ENCODE measurements at regions not wholly inside any gene's neighbourhood (a gene's known extent, or its start where the extent isn't known, plus 50 kb on each side); places are given as distances from the start of the nearest gene placed in this dataset.

DNA sequence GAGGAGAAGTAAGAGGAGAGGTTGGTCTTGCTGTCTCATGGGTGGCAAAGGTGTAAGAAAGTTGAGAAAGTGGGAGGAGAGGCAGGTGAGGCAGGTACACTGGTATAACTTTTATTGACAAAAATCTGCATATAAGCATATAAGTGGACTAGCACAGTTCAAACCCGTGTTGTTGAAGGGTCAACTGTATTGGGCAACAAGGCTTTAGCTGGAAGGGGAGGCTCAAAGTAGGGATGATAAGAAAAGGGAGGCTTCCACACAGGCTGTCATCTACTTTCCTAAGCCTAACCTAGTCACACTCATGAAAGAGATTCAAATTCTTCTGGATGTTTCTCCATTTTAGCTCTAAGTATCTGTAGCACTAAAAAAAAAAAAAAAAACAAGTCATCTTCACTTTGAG lies 188.1 kb upstream of the SEMA6D start:
- Histone ChIP-seq H3K36me3 (ENCODE audit: control insufficient read depth, low read length) (no peaks in the 10 kb centered on the region), H4K20me1 (ENCODE audit: control insufficient read depth, insufficient read depth, low read depth, low read length) (no peaks in the 10 kb centered on the region), H3K9me3 (ENCODE audit: control insufficient read depth, insufficient read depth, low read length) (no peaks in the 10 kb centered on the region; the same call in 1 of the 2 replicates), H3K9me2 (replicated peaks; ENCODE audit: control insufficient read depth, low read length) (no peaks in the 10 kb centered on the region), H3F3A (ENCODE audit: control insufficient read depth, insufficient read depth) (no peaks in the 10 kb centered on the region), H3K27me3 (ENCODE audit: control insufficient read depth, low read length) (no peaks in the 10 kb centered on the region), H3K4me1 (ENCODE audit: control insufficient read depth, low read length) (no peaks in the 10 kb centered on the region), H3K4me2 (ENCODE audit: low read length) (no peak overlapping the region), H3K4me3 (ENCODE audit: low read length) (no peak overlapping the region), H3K79me2 (ENCODE audit: control insufficient read depth, low read length) (no peaks in the 10 kb centered on the region), H3K27ac (ENCODE audit: low read depth, low read length) (no peak overlapping the region)
- no peak for TF ChIP-seq EZH2phosphoT487 (IDR thresholded peaks at IDR 0.05; ENCODE audit: borderline replicate concordance, low read length)
- TF ChIP-seq, protein P1, sequence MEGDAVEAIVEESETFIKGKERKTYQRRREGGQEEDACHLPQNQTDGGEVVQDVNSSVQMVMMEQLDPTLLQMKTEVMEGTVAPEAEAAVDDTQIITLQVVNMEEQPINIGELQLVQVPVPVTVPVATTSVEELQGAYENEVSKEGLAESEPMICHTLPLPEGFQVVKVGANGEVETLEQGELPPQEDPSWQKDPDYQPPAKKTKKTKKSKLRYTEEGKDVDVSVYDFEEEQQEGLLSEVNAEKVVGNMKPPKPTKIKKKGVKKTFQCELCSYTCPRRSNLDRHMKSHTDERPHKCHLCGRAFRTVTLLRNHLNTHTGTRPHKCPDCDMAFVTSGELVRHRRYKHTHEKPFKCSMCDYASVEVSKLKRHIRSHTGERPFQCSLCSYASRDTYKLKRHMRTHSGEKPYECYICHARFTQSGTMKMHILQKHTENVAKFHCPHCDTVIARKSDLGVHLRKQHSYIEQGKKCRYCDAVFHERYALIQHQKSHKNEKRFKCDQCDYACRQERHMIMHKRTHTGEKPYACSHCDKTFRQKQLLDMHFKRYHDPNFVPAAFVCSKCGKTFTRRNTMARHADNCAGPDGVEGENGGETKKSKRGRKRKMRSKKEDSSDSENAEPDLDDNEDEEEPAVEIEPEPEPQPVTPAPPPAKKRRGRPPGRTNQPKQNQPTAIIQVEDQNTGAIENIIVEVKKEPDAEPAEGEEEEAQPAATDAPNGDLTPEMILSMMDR (IDR thresholded peaks at IDR 0.05; ENCODE audit: low read depth, low read length, poor library complexity, severe bottlenecking) = no peak

DNA sequence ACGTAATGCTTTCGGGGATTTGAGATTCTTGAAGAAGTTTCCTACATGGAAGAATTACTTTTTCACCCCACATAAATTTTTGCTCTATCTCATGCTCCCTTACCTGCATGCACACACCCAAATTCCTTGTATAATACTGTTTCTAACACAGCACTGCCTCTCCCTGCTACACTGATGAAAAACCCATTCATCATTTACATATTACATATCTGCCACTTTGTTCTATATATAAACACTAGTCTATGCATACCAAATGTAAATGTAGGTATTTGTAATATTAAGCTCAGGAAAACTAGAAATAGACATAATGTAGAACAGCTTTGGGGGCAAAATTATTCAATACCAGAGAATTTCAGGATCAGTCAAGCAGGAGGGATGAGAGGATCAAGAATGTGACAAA lies 182.6 kb upstream of the SEMA6D start:
- H3K9me3 ChIP-seq (ENCODE audit: control insufficient read depth, insufficient read depth, low read length) = no peaks in the 10 kb centered on the region; the same call in 1 of the 2 replicates
- H3K4me3 ChIP-seq (ENCODE audit: low read length) = no peak overlapping the region
- no peaks in the 10 kb centered on the region for H3K9me2 ChIP-seq (replicated peaks; ENCODE audit: control insufficient read depth, low read length)
- H3F3A ChIP-seq (ENCODE audit: control insufficient read depth, insufficient read depth) = no peaks in the 10 kb centered on the region
- no peaks in the 10 kb centered on the region for H4K20me1 ChIP-seq (ENCODE audit: control insufficient read depth, insufficient read depth, low read depth, low read length)
- H3K4me2 ChIP-seq (ENCODE audit: low read length) = no peak overlapping the region
- H3K79me2 ChIP-seq (ENCODE audit: control insufficient read depth, low read length) = no peaks in the 10 kb centered on the region
- H3K27me3 ChIP-seq (ENCODE audit: control insufficient read depth, low read length) = no peaks in the 10 kb centered on the region
- H3K4me1 ChIP-seq (ENCODE audit: control insufficient read depth, low read length) = no peaks in the 10 kb centered on the region
- no peak overlapping the region for H3K27ac ChIP-seq (ENCODE audit: low read depth, low read length)
- TF ChIP-seq EZH2phosphoT487 (IDR thresholded peaks at IDR 0.05; ENCODE audit: borderline replicate concordance, low read length) = no peak
- TF ChIP-seq, protein P1 (IDR thresholded peaks at IDR 0.05; ENCODE audit: low read depth, low read length, poor library complexity, severe bottlenecking) = no peak
- no peaks in the 10 kb centered on the region for H3K36me3 ChIP-seq (ENCODE audit: control insufficient read depth, low read length)

DNA sequence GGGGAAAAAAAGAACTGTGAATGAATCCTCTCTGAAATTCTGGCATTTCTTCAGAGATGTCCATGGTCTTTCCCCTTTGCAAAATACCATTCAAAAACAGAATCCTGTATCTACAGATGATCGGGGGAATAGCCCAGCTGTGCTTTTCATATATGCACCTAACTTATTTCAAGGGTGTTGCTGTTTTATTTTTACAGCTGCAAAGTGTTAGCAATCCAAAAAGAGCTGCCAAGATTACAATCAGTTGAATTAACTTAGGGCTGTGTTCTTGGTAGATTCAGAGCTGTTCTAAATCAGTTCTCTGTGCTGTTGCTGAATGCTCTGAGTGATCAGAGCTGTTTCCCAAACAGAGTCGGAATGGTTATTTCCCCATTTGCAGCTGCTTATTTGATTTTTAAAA lies 175.7 kb upstream of the SEMA6D start:
- Histone ChIP-seq H3K4me1 (ENCODE audit: control insufficient read depth, low read length) (no peaks in the 10 kb centered on the region), H3K36me3 (ENCODE audit: control insufficient read depth, low read length) (no peaks in the 10 kb centered on the region), H3F3A (ENCODE audit: control insufficient read depth, insufficient read depth) (no peaks in the 10 kb centered on the region), H3K79me2 (ENCODE audit: control insufficient read depth, low read length) (no peaks in the 10 kb centered on the region), H4K20me1 (ENCODE audit: control insufficient read depth, insufficient read depth, low read depth, low read length) (no peaks in the 10 kb centered on the region), H3K9me2 (replicated peaks; ENCODE audit: control insufficient read depth, low read length) (no peaks in the 10 kb centered on the region), H3K9me3 (ENCODE audit: control insufficient read depth, insufficient read depth, low read length) (no peaks in the 10 kb centered on the region), H3K27ac (ENCODE audit: low read depth, low read length) (no peak overlapping the region), H3K27me3 (ENCODE audit: control insufficient read depth, low read length) (no peaks in the 10 kb centered on the region), H3K4me3 (ENCODE audit: low read length) (no peak overlapping the region), H3K4me2 (ENCODE audit: low read length) (no peak overlapping the region)
- TF ChIP-seq EZH2phosphoT487 (IDR thresholded peaks at IDR 0.05; ENCODE audit: borderline replicate concordance, low read length) = no peak
- TF ChIP-seq, protein P1 (IDR thresholded peaks at IDR 0.05; ENCODE audit: low read depth, low read length, poor library complexity, severe bottlenecking) = no peak
